Natural killer cell (primary cell): ENCODE measurements at regions not wholly inside any gene's neighbourhood (a gene's known extent, or its start where the extent isn't known, plus 50 kb on each side); places are given as distances from the start of the nearest gene placed in this dataset.

Source experiments
- ATAC-seq, 3 donors: fragments of 150-1000 bp in 2 of 3; fragments of 200-7000 bp in 1 of 3; cut with Tn5 transposase; 1 replicate in 1 of 3; 2 replicates in 2 of 3; pipeline ENCODE4 v1.10.0; 2021; ENCODE audit warnings: mild to moderate bottlenecking in 2 of 3, moderate library complexity in 2 of 3
- DNase-seq, 2 donors: peaks; one replicate each; pipeline versions ENCODE4 v3.0.0 to v3.0.0-alpha.2; 2013 to 2021; ENCODE audit warnings: mixed read lengths in 1 of 2
- H3K27ac ChIP-seq: one replicate; pipeline ENCODE4 v1.5.1; 2013; ENCODE audit warnings: mild to moderate bottlenecking, low read length
- H3K27me3 ChIP-seq: one replicate; pipeline ENCODE4 v1.6.1; 2013; ENCODE audit warnings: low read length; ENCODE audit not compliant: control insufficient read depth, insufficient read depth
- H3K36me3 ChIP-seq: one replicate; pipeline ENCODE4 v1.6.1; 2013; ENCODE audit warnings: low read length; ENCODE audit not compliant: control insufficient read depth, insufficient read depth
- H3K4me1 ChIP-seq: one replicate; pipeline ENCODE4 v1.6.1; 2013; ENCODE audit warnings: low read length; ENCODE audit not compliant: control insufficient read depth, insufficient read depth
- H3K4me3 ChIP-seq: one replicate; pipeline ENCODE4 v1.5.1; 2013; ENCODE audit warnings: low read length
- H3K9me3 ChIP-seq: one replicate; pipeline ENCODE4 v1.6.1; 2013; ENCODE audit warnings: low read length; ENCODE audit not compliant: control insufficient read depth, insufficient read depth
- H3K27ac Mint-ChIP-seq, 2 donors: one replicate each; pipeline ENCODE4 v1.8.0; 2022; ENCODE audit warnings: mild to moderate bottlenecking in 2 of 2, mixed read lengths in 2 of 2, moderate library complexity in 1 of 2
- H3K27me3 Mint-ChIP-seq, 2 donors: one replicate each; pipeline ENCODE4 v1.8.0; 2022; ENCODE audit warnings: low read depth in 2 of 2, mixed read lengths in 2 of 2
- H3K36me3 Mint-ChIP-seq: one replicate; pipeline ENCODE4 v1.8.0; 2022; ENCODE audit warnings: mixed read lengths
- H3K4me1 Mint-ChIP-seq, 2 donors: one replicate each; pipeline ENCODE4 v1.8.0; 2022; ENCODE audit warnings: mixed read lengths in 2 of 2
- H3K4me3 Mint-ChIP-seq: one replicate; pipeline ENCODE4 v1.8.0; 2022; ENCODE audit warnings: mild to moderate bottlenecking, moderate library complexity, mixed read lengths
- H3K9me3 Mint-ChIP-seq, 2 donors: one replicate each; pipeline ENCODE4 v1.8.0; 2022; ENCODE audit warnings: mixed read lengths in 2 of 2
- WGBS: methylation state at CpG from one replicate; pipeline ENCODE4 v1.1.7; 2013; ENCODE audit warnings: missing lambda C conversion rate; ENCODE audit not compliant: insufficient coverage; 5-methylcytosine and 5-hydroxymethylcytosine counted together
- intact Hi-C: fragments of 100-400 bp; cut with micrococcal nuclease; formaldehyde crosslinking; loops from one replicate; pipeline ENCODE4 v1.14.2; 2022
- TF ChIP-seq, protein P1 (sequence below): fragments of 200-600 bp; IDR thresholded peaks from one replicate; pipeline ENCODE4 v1.8.0; 2022; ENCODE audit warnings: antibody characterized with exemption

DNA sequence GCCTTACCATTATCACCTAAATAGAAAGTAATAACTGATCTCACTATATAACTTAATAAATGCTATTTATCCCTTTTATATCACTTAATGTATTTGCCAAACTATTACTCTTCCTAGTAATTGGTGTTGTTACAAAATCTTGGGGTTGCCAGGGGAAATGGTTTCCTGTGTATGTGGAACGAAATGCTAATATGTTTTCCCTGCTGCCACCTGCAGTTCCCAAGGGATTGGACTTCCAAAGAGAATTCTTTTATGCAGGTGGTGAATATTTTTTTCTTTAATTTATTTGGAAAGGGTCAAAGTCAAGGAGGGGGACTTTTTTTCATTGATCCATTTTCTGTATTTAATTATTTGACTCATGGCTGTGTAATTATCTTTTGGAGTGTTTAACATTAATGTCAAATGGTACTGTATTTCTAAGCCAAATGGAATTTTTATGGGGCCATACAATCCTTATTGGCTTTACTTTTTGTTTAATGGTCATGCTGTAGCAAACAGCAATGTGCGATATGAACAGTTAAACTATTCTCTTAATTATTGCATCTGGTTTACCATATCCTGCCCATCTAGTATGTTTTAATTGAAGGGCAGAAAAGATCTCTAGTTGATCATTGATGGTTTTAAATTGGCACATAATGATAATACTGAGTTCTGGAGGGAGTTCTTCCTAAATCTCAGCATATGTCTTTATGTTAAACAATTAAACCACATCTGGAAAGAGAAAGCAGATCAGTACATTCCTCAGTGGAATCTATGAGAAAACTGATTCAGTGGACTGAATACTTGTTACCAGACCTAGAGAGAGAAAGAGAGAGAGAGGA is 486.3 kb downstream of the TTLL7 start:
- peaks cover 0 to 2% of the 10 kb centered on the region in 2 donors for H3K9me3 Mint-ChIP-seq
- intact Hi-C loops: no loop called here
- TF ChIP-seq, protein P1, sequence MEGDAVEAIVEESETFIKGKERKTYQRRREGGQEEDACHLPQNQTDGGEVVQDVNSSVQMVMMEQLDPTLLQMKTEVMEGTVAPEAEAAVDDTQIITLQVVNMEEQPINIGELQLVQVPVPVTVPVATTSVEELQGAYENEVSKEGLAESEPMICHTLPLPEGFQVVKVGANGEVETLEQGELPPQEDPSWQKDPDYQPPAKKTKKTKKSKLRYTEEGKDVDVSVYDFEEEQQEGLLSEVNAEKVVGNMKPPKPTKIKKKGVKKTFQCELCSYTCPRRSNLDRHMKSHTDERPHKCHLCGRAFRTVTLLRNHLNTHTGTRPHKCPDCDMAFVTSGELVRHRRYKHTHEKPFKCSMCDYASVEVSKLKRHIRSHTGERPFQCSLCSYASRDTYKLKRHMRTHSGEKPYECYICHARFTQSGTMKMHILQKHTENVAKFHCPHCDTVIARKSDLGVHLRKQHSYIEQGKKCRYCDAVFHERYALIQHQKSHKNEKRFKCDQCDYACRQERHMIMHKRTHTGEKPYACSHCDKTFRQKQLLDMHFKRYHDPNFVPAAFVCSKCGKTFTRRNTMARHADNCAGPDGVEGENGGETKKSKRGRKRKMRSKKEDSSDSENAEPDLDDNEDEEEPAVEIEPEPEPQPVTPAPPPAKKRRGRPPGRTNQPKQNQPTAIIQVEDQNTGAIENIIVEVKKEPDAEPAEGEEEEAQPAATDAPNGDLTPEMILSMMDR: no peak
- Histone ChIP-seq H3K9me3 (no peaks in the 10 kb centered on the region), H3K4me3 (no peak overlapping the region), H3K4me1 (no peaks in the 10 kb centered on the region), H3K27me3 (no peaks in the 10 kb centered on the region), H3K36me3 (no peaks in the 10 kb centered on the region), H3K27ac (no peak overlapping the region)
- DNase-seq (no peak), ATAC-seq (no peak)
- H3K4me3 Mint-ChIP-seq: no peak overlapping the region
- H3K36me3 Mint-ChIP-seq: no peaks in the 10 kb centered on the region
- no peak overlapping the region for H3K27ac Mint-ChIP-seq
- no peaks in the 10 kb centered on the region for H3K4me1 Mint-ChIP-seq
- H3K27me3 Mint-ChIP-seq: no peaks in the 10 kb centered on the region
- 75% methylated on average over 1 of the region's 2 CpGs for WGBS

DNA sequence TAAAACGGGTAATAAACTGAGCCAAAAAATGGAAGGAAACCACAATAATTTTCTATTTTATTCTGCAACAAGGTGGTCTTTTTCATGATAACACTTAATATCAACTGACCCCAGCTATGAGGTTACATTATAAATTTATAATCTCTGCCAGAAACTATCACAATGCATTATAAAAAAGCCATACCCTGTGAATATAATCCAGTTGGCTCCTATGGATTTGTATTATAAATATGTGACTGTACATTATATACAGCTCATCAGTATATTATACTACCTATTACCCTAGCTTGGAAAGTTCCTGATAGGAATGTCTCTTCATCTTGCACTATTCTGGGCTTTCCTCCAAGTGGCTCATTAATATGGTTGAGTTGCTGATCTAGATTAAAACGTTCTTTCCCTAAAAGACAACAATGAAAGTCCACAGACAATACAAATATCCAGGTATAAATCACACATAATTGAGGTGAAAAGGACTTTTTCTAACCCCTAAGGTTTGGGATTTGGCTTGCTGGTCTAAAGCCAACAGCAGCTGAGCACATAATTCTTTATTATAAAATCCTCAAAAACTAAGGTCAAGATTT is 487.7 kb downstream of the TTLL7 start:
- WGBS: no CpG with 5 or more reads among the region's 2 CpGs
- no peak overlapping the region for H3K27ac ChIP-seq
- H3K4me3 Mint-ChIP-seq: no peak overlapping the region
- no peaks in the 10 kb centered on the region for H3K9me3 ChIP-seq
- no peaks in the 10 kb centered on the region for H3K27me3 ChIP-seq
- no peak for DNase-seq
- no peaks in the 10 kb centered on the region for H3K36me3 Mint-ChIP-seq
- intact Hi-C loops: no loop called here
- TF ChIP-seq, protein P1: no peak
- no peaks in the 10 kb centered on the region for H3K27me3 Mint-ChIP-seq
- no peak for ATAC-seq
- H3K36me3 ChIP-seq: no peaks in the 10 kb centered on the region
- H3K4me3 ChIP-seq: no peak overlapping the region
- H3K4me1 ChIP-seq: no peaks in the 10 kb centered on the region
- peaks cover 0 to 2% of the 10 kb centered on the region in 2 donors for H3K9me3 Mint-ChIP-seq
- no peaks in the 10 kb centered on the region for H3K4me1 Mint-ChIP-seq
- H3K27ac Mint-ChIP-seq: no peak overlapping the region

DNA sequence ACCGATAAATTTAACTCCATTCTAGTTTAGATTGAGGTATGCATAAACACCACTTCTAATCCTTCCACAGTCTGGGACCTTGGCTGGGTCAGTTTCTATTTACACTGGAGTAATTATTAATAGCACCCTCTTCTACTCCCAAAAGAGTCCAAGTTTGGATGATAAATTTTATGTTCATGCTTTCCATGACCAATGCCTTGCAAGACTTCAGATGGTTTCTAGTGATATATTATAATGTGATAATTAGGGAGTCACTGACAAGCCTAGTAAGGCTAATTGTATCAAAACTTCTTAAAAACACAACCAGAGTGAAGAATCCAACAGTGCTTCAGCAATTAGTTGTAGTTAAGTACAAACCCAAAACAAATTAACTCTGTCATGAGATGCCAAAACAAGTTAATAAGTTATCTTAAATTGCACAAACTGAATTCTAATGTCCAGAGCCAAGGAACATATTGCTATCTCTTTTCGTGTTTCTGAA is 489.6 kb downstream of the TTLL7 start:
- H3K4me3 ChIP-seq: no peak overlapping the region
- Mint-ChIP-seq H3K9me3 (peaks cover 5 to 9% of the 10 kb centered on the region in 2 donors), H3K27me3 (no peaks in the 10 kb centered on the region), H3K4me1 (no peaks in the 10 kb centered on the region), H3K27ac (no peak overlapping the region), H3K4me3 (no peak overlapping the region), H3K36me3 (no peaks in the 10 kb centered on the region)
- DNase-seq (no peak), ATAC-seq (no peak)
- no peaks in the 10 kb centered on the region for H3K36me3 ChIP-seq
- WGBS: 89% methylated on average over 2 of the region's 2 CpGs
- H3K27ac ChIP-seq: no peak overlapping the region
- H3K9me3 ChIP-seq: no peaks in the 10 kb centered on the region
- TF ChIP-seq, protein P1: no peak
- H3K27me3 ChIP-seq: no peaks in the 10 kb centered on the region
- no peaks in the 10 kb centered on the region for H3K4me1 ChIP-seq
- intact Hi-C loops: no loop called here
